GM12892 (cell line): ENCODE measurements at regions not wholly inside any gene's neighbourhood (a gene's known extent, or its start where the extent isn't known, plus 50 kb on each side); places are given as distances from the start of the nearest gene placed in this dataset.

Experiments
- POLR2A ChIP-seq: IDR thresholded peaks from 2 replicates; pipeline ENCODE4 v1.6.1; 2011; ENCODE audit warnings: low read depth, low read length, control low read depth
- POLR2AphosphoS5 ChIP-seq: IDR thresholded peaks from 2 replicates; pipeline ENCODE4 v1.6.1; 2011; ENCODE audit warnings: low read depth, low read length, control low read depth
- TAF1 ChIP-seq: IDR thresholded peaks from 2 replicates; pipeline ENCODE4 v1.6.1; 2011; ENCODE audit warnings: low read depth, mild to moderate bottlenecking, control low read depth, low read length, borderline replicate concordance

GRCh38 chr15:96027501-96027900 is 303.0 kb upstream of the NR2F2 start:
- TF ChIP-seq POLR2AphosphoS5 (no peak), POLR2A (no peak), TAF1 (no peak)
